ENCODE measurements at regions not wholly inside any gene's neighbourhood (a gene's known extent, or its start where the extent isn't known, plus 50 kb on each side); places are given as distances from the start of the nearest gene placed in this dataset.

GRCh38 chr2:15769235-15769634, 171.1 kb upstream of the MYCN start:
- Histone ChIP-seq H3K27me3 (replicated peaks; ENCODE audit: insufficient read depth, low read length) (no peaks in the 10 kb centered on the region), H3K36me3 (replicated peaks; ENCODE audit: insufficient read depth, low read length) (no peaks in the 10 kb centered on the region), H3F3A (ENCODE audit: insufficient read depth, low read length) (no peaks in the 10 kb centered on the region), H3K9me3 (replicated peaks; ENCODE audit: insufficient read depth, low read length) (no peaks in the 10 kb centered on the region), H3K4me2 (ENCODE audit: low read depth, low read length) (no peak overlapping the region), H3K27ac (ENCODE audit: low read length) (no peak overlapping the region), H3K4me1 (ENCODE audit: low read length) (no peaks in the 10 kb centered on the region), H3K9ac (ENCODE audit: low read length) (no peak overlapping the region), H2AFZ (ENCODE audit: low read length) (no peak overlapping the region), H4K20me1 (ENCODE audit: insufficient read depth, low read length) (no peaks in the 10 kb centered on the region), H3K79me2 (ENCODE audit: low read length) (no peaks in the 10 kb centered on the region), H3K4me3 (ENCODE audit: low read length) (no peak overlapping the region), H3K9me2 (replicated peaks; ENCODE audit: insufficient read depth, low read length) (no peaks in the 10 kb centered on the region)
- no peak for DNase-seq
- TF ChIP-seq EZH2 (optimal IDR thresholded peaks at IDR 0.05; ENCODE audit: low read depth, low read length) = no peak
- TF ChIP-seq EZH2phosphoT487 (IDR thresholded peaks at IDR 0.05; ENCODE audit: low read length) = no peak
- TF ChIP-seq CTCF (IDR thresholded peaks at IDR 0.05; ENCODE audit: low read length) = no peak

DNA sequence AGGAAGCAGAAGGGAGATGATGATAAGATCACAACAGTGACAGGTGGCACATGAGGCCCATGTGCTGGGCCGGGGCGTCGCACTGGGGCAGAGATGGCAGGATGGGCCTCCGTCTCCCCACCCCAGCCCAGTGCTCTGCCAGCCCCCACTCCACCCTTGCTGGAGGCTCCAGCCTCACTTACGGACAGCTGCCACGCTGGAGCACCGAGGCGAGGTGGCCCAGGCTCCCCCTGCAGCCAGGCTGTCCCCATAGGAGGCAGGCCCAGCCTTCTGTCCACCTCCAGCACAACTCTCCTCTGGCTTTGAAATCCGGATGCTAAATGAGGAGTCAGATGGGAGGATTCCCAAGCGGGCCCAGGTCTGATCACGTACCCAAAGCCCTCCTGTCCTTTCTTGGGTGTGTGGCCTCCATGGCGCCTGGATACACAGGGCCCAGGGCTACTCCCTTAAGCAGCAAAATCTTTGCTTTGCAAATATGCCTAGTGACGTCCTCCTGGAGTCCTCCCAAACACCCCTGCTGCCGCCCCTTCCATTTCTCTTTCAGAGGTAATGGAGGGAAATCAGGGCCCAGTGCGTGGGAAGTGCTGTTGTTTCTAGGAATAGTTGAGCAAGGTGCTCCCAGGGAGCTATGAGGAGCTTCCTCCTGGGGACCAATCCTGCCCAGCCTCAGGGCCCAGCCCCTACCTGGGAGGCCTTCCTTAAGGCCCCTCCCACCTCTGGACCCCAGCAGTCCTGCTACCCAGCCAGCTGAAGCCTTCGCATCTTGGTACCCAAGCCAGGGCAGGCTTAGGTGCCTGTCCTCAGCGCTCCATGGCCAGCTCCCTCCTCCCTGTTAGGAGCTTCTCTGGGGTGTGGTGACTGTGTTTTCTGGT, 170.4 kb upstream of the MYCN start:
- no peak overlapping the region for H3K4me2 ChIP-seq (ENCODE audit: low read depth, low read length)
- no peaks in the 10 kb centered on the region for H3K9me2 ChIP-seq (replicated peaks; ENCODE audit: insufficient read depth, low read length)
- H3K27ac ChIP-seq (ENCODE audit: low read length) = no peak overlapping the region
- no peaks in the 10 kb centered on the region for H3K9me3 ChIP-seq (replicated peaks; ENCODE audit: insufficient read depth, low read length)
- no peak overlapping the region for H3K4me3 ChIP-seq (ENCODE audit: low read length)
- no peaks in the 10 kb centered on the region for H3F3A ChIP-seq (ENCODE audit: insufficient read depth, low read length)
- H3K79me2 ChIP-seq (ENCODE audit: low read length) = no peaks in the 10 kb centered on the region
- no peaks in the 10 kb centered on the region for H3K4me1 ChIP-seq (ENCODE audit: low read length)
- no peak overlapping the region for H2AFZ ChIP-seq (ENCODE audit: low read length)
- no peak overlapping the region for H3K9ac ChIP-seq (ENCODE audit: low read length)
- no peaks in the 10 kb centered on the region for H3K36me3 ChIP-seq (replicated peaks; ENCODE audit: insufficient read depth, low read length)
- no peaks in the 10 kb centered on the region for H4K20me1 ChIP-seq (ENCODE audit: insufficient read depth, low read length)
- no peak for DNase-seq
- TF ChIP-seq CTCF (IDR thresholded peaks at IDR 0.05; ENCODE audit: low read length) = no peak
- H3K27me3 ChIP-seq (replicated peaks; ENCODE audit: insufficient read depth, low read length) = no peaks in the 10 kb centered on the region

DNA sequence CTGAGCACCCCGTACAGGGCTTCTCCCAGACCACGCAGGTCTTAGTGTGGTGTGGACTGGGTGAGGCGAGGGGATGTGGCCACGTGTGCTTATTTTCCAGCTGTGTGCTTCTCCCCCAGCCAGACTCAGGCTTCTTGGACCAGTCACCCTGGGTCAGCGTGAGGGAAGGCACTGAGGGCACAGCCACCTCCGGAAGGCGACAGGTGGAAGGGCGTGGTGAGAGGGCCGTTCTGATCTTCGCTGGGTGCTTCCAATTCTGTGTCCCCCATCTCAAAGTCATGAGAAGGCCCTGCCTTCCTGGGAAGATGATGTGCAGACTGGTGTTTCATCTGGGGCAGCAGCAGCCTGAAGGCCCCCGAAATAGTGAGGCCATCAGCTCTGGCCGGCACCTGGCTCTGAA, 169.7 kb upstream of the MYCN start:
- H3K9me2 ChIP-seq (replicated peaks; ENCODE audit: insufficient read depth, low read length) = no peaks in the 10 kb centered on the region
- no peaks in the 10 kb centered on the region for H3K9me3 ChIP-seq (replicated peaks; ENCODE audit: insufficient read depth, low read length)
- no peak overlapping the region for H3K4me2 ChIP-seq (ENCODE audit: low read depth, low read length)
- no peaks in the 10 kb centered on the region for H3K27me3 ChIP-seq (replicated peaks; ENCODE audit: insufficient read depth, low read length)
- no peak overlapping the region for H3K9ac ChIP-seq (ENCODE audit: low read length)
- TF ChIP-seq CTCF (IDR thresholded peaks at IDR 0.05; ENCODE audit: low read length) = no peak
- TF ChIP-seq EZH2 (optimal IDR thresholded peaks at IDR 0.05; ENCODE audit: low read depth, low read length) = no peak
- no peak for TF ChIP-seq EZH2phosphoT487 (IDR thresholded peaks at IDR 0.05; ENCODE audit: low read length)
- no peaks in the 10 kb centered on the region for H3K4me1 ChIP-seq (ENCODE audit: low read length)
- no peak for DNase-seq
- H3K27ac ChIP-seq (ENCODE audit: low read length) = no peak overlapping the region
- no peaks in the 10 kb centered on the region for H3F3A ChIP-seq (ENCODE audit: insufficient read depth, low read length)
- H4K20me1 ChIP-seq (ENCODE audit: insufficient read depth, low read length) = no peaks in the 10 kb centered on the region
- no peak overlapping the region for H2AFZ ChIP-seq (ENCODE audit: low read length)
- no peak overlapping the region for H3K4me3 ChIP-seq (ENCODE audit: low read length)
- H3K79me2 ChIP-seq (ENCODE audit: low read length) = no peaks in the 10 kb centered on the region
- no peaks in the 10 kb centered on the region for H3K36me3 ChIP-seq (replicated peaks; ENCODE audit: insufficient read depth, low read length)
